NCI-H748 treated with DMSO at 0.1 percent for 48 hours (cell line): ENCODE measurements at regions not wholly inside any gene's neighbourhood (a gene's known extent, or its start where the extent isn't known, plus 50 kb on each side); places are given as distances from the start of the nearest gene placed in this dataset.
"Not testable (repeated sequence)": the region's sequence is repeated elsewhere in the genome, so short reads cannot be mapped to it uniquely, and the experiment has no call there.

Source experiments
- DNase-seq: peaks from one replicate; lab custom pipeline; 2025; lab: John Stamatoyannopoulos, UW

GRCh38 chrX:27156921-27157320 lies 306.2 kb downstream of the PPP4R3C start:
- DNase-seq: not testable (repeated sequence)

- DNase-seq: no peak
These were observed 326.8 kb downstream of the PPP4R3C start for GRCh38 chrX:27136325-27136724.

DNA sequence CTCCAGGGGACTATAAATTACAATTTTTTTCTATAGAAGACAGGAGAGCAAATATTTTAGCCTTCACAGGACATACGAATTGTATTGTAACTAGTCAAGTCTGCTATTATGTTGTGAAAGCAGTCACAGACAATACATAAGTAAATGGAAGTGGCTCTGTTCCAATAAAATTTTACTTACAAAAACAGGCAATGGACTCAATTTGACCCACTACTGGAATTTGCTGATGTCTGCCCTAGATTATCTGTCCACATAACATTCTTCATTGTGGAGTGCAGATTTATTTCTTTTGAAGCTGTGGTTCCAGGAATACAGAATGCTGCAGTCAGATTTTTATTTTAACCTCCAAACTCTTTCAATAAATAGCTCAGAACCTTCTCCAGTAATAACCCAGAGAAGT lies 330.3 kb downstream of the PPP4R3C start:
- DNase-seq: no peak

- not testable (repeated sequence) for DNase-seq
These were observed 376.0 kb downstream of the PPP4R3C start for GRCh38 chrX:27087176-27087575.

DNA sequence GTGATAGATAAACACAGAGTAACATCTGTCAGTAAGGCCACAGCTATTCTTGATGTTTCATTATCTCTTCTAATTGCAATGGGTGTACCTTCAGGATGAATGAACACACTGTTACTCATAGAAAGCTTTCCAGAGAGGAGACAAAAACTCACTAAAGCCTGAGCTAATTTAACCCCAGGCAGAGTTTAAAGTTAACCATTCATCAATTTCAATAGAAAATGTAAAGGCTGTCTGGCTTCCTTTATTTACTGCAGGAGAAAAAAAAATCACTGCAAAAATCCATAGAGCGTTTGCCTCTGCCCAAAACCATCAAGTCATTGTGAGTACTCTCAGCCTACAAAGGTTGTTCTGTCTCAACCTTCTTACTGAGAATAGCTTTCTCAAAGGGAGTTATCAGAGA lies 376.9 kb downstream of the PPP4R3C start:
- DNase-seq: peak; percentile 4

GRCh38 chrX:27085346-27085745 lies 377.8 kb downstream of the PPP4R3C start:
- DNase-seq: no peak

- no peak for DNase-seq
These were observed 384.8 kb downstream of the PPP4R3C start for GRCh38 chrX:27078371-27078770.

GRCh38 chrX:27057883-27058282 lies 405.3 kb downstream of the PPP4R3C start:
- DNase-seq: no peak

- DNase-seq: no peak
These were observed 423.8 kb downstream of the PPP4R3C start for GRCh38 chrX:27039332-27039731.

- no peak for DNase-seq
These were observed 454.7 kb downstream of the PPP4R3C start for GRCh38 chrX:27008486-27008885.

DNA sequence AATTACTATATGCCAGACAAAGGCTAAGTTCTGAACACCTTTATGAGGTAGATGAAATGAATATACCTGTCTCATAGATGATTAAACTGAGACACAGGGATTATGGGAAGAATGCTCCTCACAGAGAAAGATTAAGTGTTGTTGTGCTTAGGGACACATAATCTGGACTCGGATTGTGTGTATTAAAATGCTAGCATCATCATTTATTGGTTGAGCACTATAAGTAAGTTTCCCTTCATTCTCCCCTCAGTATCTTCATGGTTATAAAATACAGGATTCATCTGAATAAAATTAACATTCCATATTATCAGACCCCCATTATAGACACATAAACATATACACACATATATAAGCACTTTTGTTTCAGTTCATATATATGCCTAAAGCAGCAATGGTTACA lies 463.5 kb downstream of the PPP4R3C start:
- DNase-seq: no peak

- DNase-seq: no peak
These were observed 504.9 kb downstream of the PPP4R3C start for GRCh38 chrX:26958261-26958660.

- no peak for DNase-seq
These were observed 509.1 kb downstream of the PPP4R3C start for GRCh38 chrX:26954029-26954428.

DNA sequence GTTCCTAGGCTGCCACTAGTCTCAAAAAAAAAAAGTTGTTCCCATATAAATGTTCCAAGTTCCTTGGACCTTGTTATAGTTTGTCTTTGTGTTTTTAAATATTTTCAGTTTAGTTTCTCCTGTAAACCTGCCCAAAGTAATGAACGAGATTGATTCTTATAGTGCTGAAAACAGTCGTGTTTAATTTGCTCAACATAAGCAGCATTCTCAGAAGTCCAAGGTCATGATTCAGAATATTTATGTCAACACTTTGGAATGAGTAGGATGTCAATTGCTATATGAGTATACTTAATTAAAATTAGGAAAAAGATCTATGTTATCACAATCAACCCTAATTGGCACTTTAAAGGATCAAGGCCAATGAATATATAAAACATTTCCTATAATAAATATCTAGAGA lies 510.9 kb downstream of the PPP4R3C start:
- DNase-seq: no peak

GRCh38 chrX:26927419-26927818 lies 535.7 kb downstream of the PPP4R3C start:
- DNase-seq: no peak

- DNase-seq: peak; percentile 89
These were observed 538.1 kb downstream of the PPP4R3C start for GRCh38 chrX:26925088-26925487.

GRCh38 chrX:26922278-26922677 lies 540.9 kb downstream of the PPP4R3C start:
- no peak for DNase-seq

DNA sequence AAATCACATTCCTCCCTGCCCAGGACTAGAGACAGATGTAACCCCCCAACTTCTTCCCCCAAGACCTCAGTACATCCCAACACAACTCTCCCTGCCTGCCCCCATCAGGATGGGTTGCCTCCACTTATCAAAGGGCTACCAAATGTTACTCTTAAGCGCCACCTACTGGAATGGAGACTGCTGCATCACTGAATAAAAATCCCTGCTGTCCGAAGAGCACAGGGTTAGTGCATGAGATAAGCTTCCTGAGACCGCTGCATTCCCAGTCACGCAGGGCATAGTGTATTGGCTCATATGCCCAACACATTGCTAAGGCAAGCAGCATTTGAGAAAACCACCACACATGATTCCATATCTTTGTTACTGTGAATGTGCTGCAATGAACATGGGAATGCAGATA lies 544.5 kb downstream of the PPP4R3C start:
- no peak for DNase-seq

GRCh38 chrX:26916991-26917390 lies 546.1 kb downstream of the PPP4R3C start:
- DNase-seq: no peak

- DNase-seq: peak; percentile 85
These were observed 548.1 kb downstream of the PPP4R3C start for GRCh38 chrX:26915064-26915463.

DNA sequence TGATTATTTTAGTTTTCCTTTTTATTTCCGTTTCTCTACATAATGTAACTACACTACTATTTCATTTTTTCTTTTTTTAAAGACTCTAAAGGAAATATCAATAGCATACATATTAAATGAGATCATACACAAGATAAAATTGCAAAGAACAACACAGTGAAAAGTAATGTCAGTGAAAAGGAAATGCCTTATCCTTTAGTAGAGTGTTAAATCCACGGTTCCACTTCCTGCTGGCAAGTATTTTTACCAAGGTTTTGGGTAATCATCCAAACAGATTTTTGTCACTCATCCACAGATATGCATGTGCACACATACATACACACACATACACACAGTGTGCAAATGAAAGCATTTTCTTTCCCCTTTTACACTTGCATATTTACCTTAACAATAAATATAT lies 548.9 kb downstream of the PPP4R3C start:
- DNase-seq: no peak

GRCh38 chrX:26911785-26912184 lies 551.4 kb downstream of the PPP4R3C start:
- not testable (repeated sequence) for DNase-seq

- DNase-seq: no peak
These were observed 553.4 kb downstream of the PPP4R3C start for GRCh38 chrX:26909728-26910127.

GRCh38 chrX:26908218-26908617 lies 554.9 kb downstream of the PPP4R3C start:
- DNase-seq: no peak

GRCh38 chrX:26889574-26889973 lies 573.6 kb downstream of the PPP4R3C start:
- DNase-seq: no peak
